Peyer's patch (tissue), 4 donors: ENCODE measurements at regions not wholly inside any gene's neighbourhood (a gene's known extent, or its start where the extent isn't known, plus 50 kb on each side); places are given as distances from the start of the nearest gene placed in this dataset.

Experiments
- CTCF ChIP-seq, 6 experiments: fragments of 450-650 bp in 4 of 6; fragments of 200-600 bp in 2 of 6; sonication (generic) in 1 of 6; IDR thresholded peaks; one replicate each; pipeline ENCODE4 v1.5.1; 2017 to 2019; ENCODE audit warnings: antibody characterized with exemption in 6 of 6, mild to moderate bottlenecking in 3 of 6, moderate library complexity in 1 of 6
- POLR2A ChIP-seq, 2 donors: fragments of 450-650 bp; IDR thresholded peaks; one replicate each; pipeline ENCODE4 v1.5.1; 2017; ENCODE audit warnings: antibody characterized with exemption in 2 of 2, mild to moderate bottlenecking in 2 of 2, moderate library complexity in 2 of 2

DNA sequence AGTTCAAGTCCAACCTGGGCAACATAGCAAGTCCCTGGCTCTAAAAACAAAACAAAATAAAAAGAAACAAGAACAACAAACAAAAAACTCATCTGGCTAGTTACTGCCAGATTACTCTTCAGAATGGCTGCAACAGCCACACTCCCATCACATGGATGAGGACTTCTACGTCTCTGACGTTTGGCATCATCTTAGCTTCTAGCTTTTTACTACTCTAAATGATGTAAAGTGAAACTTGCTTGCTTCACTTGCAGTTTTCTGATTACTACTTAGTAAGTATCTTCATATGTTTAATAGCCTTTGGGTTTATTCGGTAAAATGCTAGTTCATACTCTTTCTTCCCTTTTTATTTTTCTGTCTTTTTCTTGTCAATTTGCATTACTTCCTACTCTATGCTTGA, 161.1 kb upstream of the CARMIL1 start:
- no peak for TF ChIP-seq CTCF (IDR thresholded peaks at IDR 0.05)
- no peak for TF ChIP-seq POLR2A (IDR thresholded peaks at IDR 0.05)
